ENCODE measurements at regions not wholly inside any gene's neighbourhood (a gene's known extent, or its start where the extent isn't known, plus 50 kb on each side); places are given as distances from the start of the nearest gene placed in this dataset.

- no peak overlapping the region for H4K8ac ChIP-seq (ENCODE audit: extremely low read depth, insufficient read depth, low read length)
- no peak overlapping the region for H3K14ac ChIP-seq (ENCODE audit: insufficient read length)
- no peak overlapping the region for H2BK120ac ChIP-seq (replicated peaks; ENCODE audit: low read depth, low read length)
- 92% methylated on average over 5 of the region's 5 CpGs; no CpG with 5 or more reads in 1 of the 2 experiments for WGBS, 2 experiments (ENCODE audit: extremely low coverage in 1 of 2, insufficient coverage in 1 of 2, insufficient read length in 1 of 2, insufficient replicate concordance in 2 of 2, low coverage in 1 of 2, low lambda C conversion rate in 2 of 2, missing lambda C conversion rate in 1 of 2)
- TF ChIP-seq ATF2 (IDR thresholded peaks at IDR 0.05; ENCODE audit: low read length) (no peak), GABPA (IDR thresholded peaks at IDR 0.05; ENCODE audit: borderline replicate concordance, insufficient read depth, low read length) (no peak), KDM5A (IDR thresholded peaks at IDR 0.05; ENCODE audit: low read length) (no peak), CTBP2 (IDR thresholded peaks at IDR 0.05; ENCODE audit: borderline replicate concordance, insufficient read depth, insufficient read length, low read length) (no peak), BCL11A (IDR thresholded peaks at IDR 0.05; ENCODE audit: low read depth in 2 of 2, low read length in 2 of 2) (no peak), SUZ12 (IDR thresholded peaks at IDR 0.05; ENCODE audit: low read length) (no peak), RNF2 (IDR thresholded peaks at IDR 0.05; ENCODE audit: borderline replicate concordance, low read depth, low read length, missing control alignments, poor library complexity, severe bottlenecking) (no peak), CEBPB (IDR thresholded peaks at IDR 0.05; ENCODE audit: low read depth, low read length) (no peak)
- no peak overlapping the region for H3K27ac ChIP-seq (ENCODE audit: low read depth, low read length)
- no peaks in the 10 kb centered on the region for H3K23me2 ChIP-seq (ENCODE audit: low read depth, low read length)
- no peak overlapping the region for H3K4me3 ChIP-seq (ENCODE audit: extremely low read depth in 1 of 4, insufficient read depth in 2 of 4, low read depth in 3 of 4, low read length in 4 of 4)
- H3K9ac ChIP-seq (replicated peaks in 1 of 4; ENCODE audit: extremely low read depth in 1 of 4, low read depth in 3 of 4, low read length in 3 of 4): no peak overlapping the region
- H3K18ac ChIP-seq (ENCODE audit: extremely low read depth, low read length): no peak overlapping the region
- no peak overlapping the region for H2BK15ac ChIP-seq (ENCODE audit: low read length)
- no peak overlapping the region for H3K4me2 ChIP-seq (ENCODE audit: insufficient read depth in 1 of 2, low read depth in 2 of 2, low read length in 2 of 2)
- CTCF ChIA-PET (ENCODE audit: partially characterized antibody): interaction anchor here (0.6 to 0.9 kb wide), 2 partner anchors 309 to 470 kb away, joined by 3 read pairs; no protein-coding TSS in a partner anchor
- no peaks in the 10 kb centered on the region for H3K79me1 ChIP-seq (ENCODE audit: low read depth, low read length)
- no peaks in the 10 kb centered on the region for H4K20me1 ChIP-seq (replicated peaks in 1 of 2; ENCODE audit: control insufficient read depth in 1 of 2, insufficient read depth in 2 of 2, low read length in 2 of 2)
- H4K5ac ChIP-seq (ENCODE audit: insufficient read length, low read depth, low read length): no peak overlapping the region
- no peaks in the 10 kb centered on the region for H3K4me1 ChIP-seq (replicated peaks in 1 of 4; ENCODE audit: control insufficient read depth in 3 of 4, insufficient read depth in 4 of 4, low read length in 3 of 4)
- H2AFZ ChIP-seq (ENCODE audit: low read length): no peak overlapping the region
- H2BK12ac ChIP-seq (ENCODE audit: low read depth, low read length): no peak overlapping the region
- no peak overlapping the region for H2BK5ac ChIP-seq (ENCODE audit: low read depth, low read length)
- no peak overlapping the region for H3K4ac ChIP-seq (replicated peaks; ENCODE audit: insufficient read length, low read depth, low read length)
- H4K91ac ChIP-seq (replicated peaks; ENCODE audit: insufficient read length, low read length): no peak overlapping the region
- H2AK5ac ChIP-seq (ENCODE audit: low read depth, low read length): no peak overlapping the region
- H3K79me2 ChIP-seq (ENCODE audit: control insufficient read depth in 1 of 2, insufficient read depth in 2 of 2, low read length in 2 of 2): no peaks in the 10 kb centered on the region
- no peak overlapping the region for H2BK20ac ChIP-seq (ENCODE audit: low read length)
- H3K9me3 ChIP-seq (ENCODE audit: insufficient read depth in 2 of 2, low read depth in 1 of 2, low read length in 1 of 2): no peaks in the 10 kb centered on the region
- FAIRE-seq: no peak
- H3K23ac ChIP-seq (ENCODE audit: insufficient read length): no peak overlapping the region
- no peaks in the 10 kb centered on the region for H3K36me3 ChIP-seq (ENCODE audit: control insufficient read depth in 2 of 4, insufficient read depth in 4 of 4, low read length in 3 of 4)
- POLR2A ChIA-PET (ENCODE audit: partially characterized antibody): no interaction called here
- H3K56ac ChIP-seq (replicated peaks; ENCODE audit: insufficient read length, low read depth, low read length): no peak overlapping the region
- no peak for DNase-seq (ENCODE audit: low read depth in 1 of 2, low spot score in 2 of 2)
- no peaks in the 10 kb centered on the region for H3K27me3 ChIP-seq (replicated peaks in 1 of 4; ENCODE audit: control insufficient read depth in 3 of 4, extremely low read depth in 1 of 4, insufficient read depth in 3 of 4, low read length in 3 of 4)
These were observed 348.3 kb downstream of the BMP4 start for GRCh38 chr14:53608369-53608768.

All from H1 (cell line).